HG02973 (cell line): ENCODE measurements at regions not wholly inside any gene's neighbourhood (a gene's known extent, or its start where the extent isn't known, plus 50 kb on each side); places are given as distances from the start of the nearest gene placed in this dataset.

Experiments
- ATAC-seq: cut with Tn5 transposase; IDR thresholded peaks from one replicate; pipeline ENCODE4 v1.9.1; 2021; ENCODE audit warnings: moderate library complexity; ENCODE audit not compliant: unreplicated experiment

GRCh38 chr5:73267766-73268435, 94.9 kb downstream of the TMEM174 start:
- ATAC-seq, result no peak

- no peak for ATAC-seq
These were observed 94.2 kb downstream of the TMEM174 start for GRCh38 chr5:73266925-73267765.

GRCh38 chr5:73266176-73266738, 93.3 kb downstream of the TMEM174 start:
- no peak for ATAC-seq

- ATAC-seq, result no peak
These were observed 92.6 kb downstream of the TMEM174 start for GRCh38 chr5:73265641-73266040.

- ATAC-seq, result no peak
These were observed 91.6 kb downstream of the TMEM174 start for GRCh38 chr5:73264631-73265030.

- no peak for ATAC-seq
These were observed 90.2 kb downstream of the TMEM174 start for GRCh38 chr5:73263001-73263710.

- ATAC-seq, result no peak
These were observed 83.9 kb downstream of the TMEM174 start for GRCh38 chr5:73256862-73257261.

- ATAC-seq, result no peak
These were observed 83.5 kb downstream of the TMEM174 start for GRCh38 chr5:73256462-73256861.

GRCh38 chr5:73256012-73256411, 83.0 kb downstream of the TMEM174 start:
- ATAC-seq, result no peak

- no peak for ATAC-seq
These were observed 81.6 kb downstream of the TMEM174 start for GRCh38 chr5:73254642-73255041.

GRCh38 chr5:73253047-73253660, 80.2 kb downstream of the TMEM174 start:
- no peak for ATAC-seq

- ATAC-seq, result no peak
These were observed 77.7 kb downstream of the TMEM174 start for GRCh38 chr5:73250645-73251044.

GRCh38 chr5:73242735-73243134, 69.7 kb downstream of the TMEM174 start:
- ATAC-seq, result no peak

- ATAC-seq, result no peak
These were observed 65.9 kb downstream of the TMEM174 start for GRCh38 chr5:73238873-73239272.

GRCh38 chr5:73236541-73237128, 63.6 kb downstream of the TMEM174 start:
- ATAC-seq, result no peak

- ATAC-seq, result no peak
These were observed 61.2 kb downstream of the TMEM174 start for GRCh38 chr5:73234204-73234555.

- no peak for ATAC-seq
These were observed 60.6 kb downstream of the TMEM174 start for GRCh38 chr5:73233461-73234203.

- ATAC-seq, result no peak
These were observed 60.1 kb downstream of the TMEM174 start for GRCh38 chr5:73233053-73233460.

- no peak for ATAC-seq
These were observed 59.5 kb downstream of the TMEM174 start for GRCh38 chr5:73232266-73233041.
